ENCODE measurements at regions not wholly inside any gene's neighbourhood (a gene's known extent, or its start where the extent isn't known, plus 50 kb on each side); places are given as distances from the start of the nearest gene placed in this dataset.

GRCh38 chr11:122368796-122369195, 252.8 kb upstream of the BLID start:
- no peak overlapping the region for H2AK5ac ChIP-seq (ENCODE audit: low read depth, low read length)
- 92% methylated on average over 4 of the region's 4 CpGs; no CpG with 5 or more reads in 1 of the 2 experiments for WGBS, 2 experiments (ENCODE audit: extremely low coverage in 1 of 2, insufficient coverage in 1 of 2, insufficient read length in 1 of 2, insufficient replicate concordance in 2 of 2, low coverage in 1 of 2, low lambda C conversion rate in 2 of 2, missing lambda C conversion rate in 1 of 2)
- H3K4me3 ChIP-seq (ENCODE audit: extremely low read depth in 1 of 4, insufficient read depth in 2 of 4, low read depth in 3 of 4, low read length in 4 of 4), result no peak overlapping the region
- H3K79me1 ChIP-seq (ENCODE audit: low read depth, low read length), result no peaks in the 10 kb centered on the region
- no peaks in the 10 kb centered on the region for H3K23me2 ChIP-seq (ENCODE audit: low read depth, low read length)
- H3K18ac ChIP-seq (ENCODE audit: extremely low read depth, low read length), result no peak overlapping the region
- H4K20me1 ChIP-seq (replicated peaks in 1 of 2; ENCODE audit: control insufficient read depth in 1 of 2, insufficient read depth in 2 of 2, low read length in 2 of 2), result no peaks in the 10 kb centered on the region
- no peak overlapping the region for H2BK12ac ChIP-seq (ENCODE audit: low read depth, low read length)
- ChIA-PET POLR2A (ENCODE audit: partially characterized antibody) (no interaction called here), CTCF (ENCODE audit: partially characterized antibody) (interaction anchor here (1.0 kb wide), 1 partner anchor 730 kb away, joined by 3 read pairs; no protein-coding TSS in a partner anchor)
- H2BK5ac ChIP-seq (ENCODE audit: low read depth, low read length), result no peak overlapping the region
- H4K5ac ChIP-seq (ENCODE audit: insufficient read length, low read depth, low read length), result no peak overlapping the region
- H4K8ac ChIP-seq (ENCODE audit: extremely low read depth, insufficient read depth, low read length), result no peak overlapping the region
- no peak overlapping the region for H3K4me2 ChIP-seq (ENCODE audit: insufficient read depth in 1 of 2, low read depth in 2 of 2, low read length in 2 of 2)
- H3K9me3 ChIP-seq (ENCODE audit: insufficient read depth in 2 of 2, low read depth in 1 of 2, low read length in 1 of 2), result no peaks in the 10 kb centered on the region
- H3K27me3 ChIP-seq (replicated peaks in 1 of 4; ENCODE audit: control insufficient read depth in 3 of 4, extremely low read depth in 1 of 4, insufficient read depth in 3 of 4, low read length in 3 of 4), result no peaks in the 10 kb centered on the region
- DNase-seq (ENCODE audit: low read depth in 1 of 2, low spot score in 2 of 2) (no peak), FAIRE-seq (no peak)
- no peak overlapping the region for H2BK15ac ChIP-seq (ENCODE audit: low read length)
- H2BK120ac ChIP-seq (replicated peaks; ENCODE audit: low read depth, low read length), result no peak overlapping the region
- no peak overlapping the region for H3K4ac ChIP-seq (replicated peaks; ENCODE audit: insufficient read length, low read depth, low read length)
- H3K56ac ChIP-seq (replicated peaks; ENCODE audit: insufficient read length, low read depth, low read length), result no peak overlapping the region
- no peaks in the 10 kb centered on the region for H3K79me2 ChIP-seq (ENCODE audit: control insufficient read depth in 1 of 2, insufficient read depth in 2 of 2, low read length in 2 of 2)
- H3K23ac ChIP-seq (ENCODE audit: insufficient read length), result no peak overlapping the region
- H3K27ac ChIP-seq (ENCODE audit: low read depth, low read length), result no peak overlapping the region
- H3K36me3 ChIP-seq (ENCODE audit: control insufficient read depth in 2 of 4, insufficient read depth in 4 of 4, low read length in 3 of 4), result no peaks in the 10 kb centered on the region
- no peak overlapping the region for H2AFZ ChIP-seq (ENCODE audit: low read length)
- H4K91ac ChIP-seq (replicated peaks; ENCODE audit: insufficient read length, low read length), result no peak overlapping the region
- H3K4me1 ChIP-seq (replicated peaks in 1 of 4; ENCODE audit: control insufficient read depth in 3 of 4, insufficient read depth in 4 of 4, low read length in 3 of 4), result peaks cover 0 to 3% (median 0%) of the 10 kb centered on the region in 4 experiments; a peak in 1 of 7 replicates
- no peak overlapping the region for H3K9ac ChIP-seq (replicated peaks in 1 of 4; ENCODE audit: extremely low read depth in 1 of 4, low read depth in 3 of 4, low read length in 3 of 4)
- H2BK20ac ChIP-seq (ENCODE audit: low read length), result no peak overlapping the region
- TF ChIP-seq SIX5 (IDR thresholded peaks at IDR 0.05; ENCODE audit: low read depth, low read length) (no peak), SP2 (IDR thresholded peaks at IDR 0.05; ENCODE audit: low read length) (no peak), CEBPB (IDR thresholded peaks at IDR 0.05; ENCODE audit: low read depth, low read length) (no peak), JUND (IDR thresholded peaks at IDR 0.05; ENCODE audit: low read length) (no peak), SP4 (IDR thresholded peaks at IDR 0.05; ENCODE audit: low read length) (no peak), CTCF (IDR thresholded peaks at IDR 0.05; ENCODE audit: control extremely low read depth in 1 of 3, insufficient read depth in 1 of 3, low read depth in 1 of 3, low read length in 3 of 3) (no peak), CBX8 (IDR thresholded peaks at IDR 0.05; ENCODE audit: borderline replicate concordance, low read depth, low read length) (no peak)
- no peak overlapping the region for H3K14ac ChIP-seq (ENCODE audit: insufficient read length)

Measured in H1 (cell line).